Astrocyte of the spinal cord (primary cell): ENCODE measurements at regions not wholly inside any gene's neighbourhood (a gene's known extent, or its start where the extent isn't known, plus 50 kb on each side); places are given as distances from the start of the nearest gene placed in this dataset.
"Not testable (repeated sequence)": the region's sequence is repeated elsewhere in the genome, so short reads cannot be mapped to it uniquely, and the experiment has no call there.

ENCODE experiments used
- DNase-seq: peaks from one replicate; pipeline ENCODE4 v3.0.0; 2011; ENCODE audit warnings: low read depth, low spot score
- H3K4me3 ChIP-seq: 2 replicates; pipeline ENCODE4 v1.5.1; 2011; ENCODE audit warnings: low read depth, mild to moderate bottlenecking, low read length, moderate library complexity
- in situ Hi-C: cut with HindIII; loops from 2 replicates; pipeline ENCODE4 v1.10.0; 2017; ENCODE audit warnings: low sequenced_read_pairs
- TF ChIP-seq, protein P1 (sequence below): IDR thresholded peaks from 2 replicates; pipeline ENCODE4 v1.5.1; 2012; ENCODE audit warnings: low read depth, mild to moderate bottlenecking, low read length, inconsistent platforms

DNA sequence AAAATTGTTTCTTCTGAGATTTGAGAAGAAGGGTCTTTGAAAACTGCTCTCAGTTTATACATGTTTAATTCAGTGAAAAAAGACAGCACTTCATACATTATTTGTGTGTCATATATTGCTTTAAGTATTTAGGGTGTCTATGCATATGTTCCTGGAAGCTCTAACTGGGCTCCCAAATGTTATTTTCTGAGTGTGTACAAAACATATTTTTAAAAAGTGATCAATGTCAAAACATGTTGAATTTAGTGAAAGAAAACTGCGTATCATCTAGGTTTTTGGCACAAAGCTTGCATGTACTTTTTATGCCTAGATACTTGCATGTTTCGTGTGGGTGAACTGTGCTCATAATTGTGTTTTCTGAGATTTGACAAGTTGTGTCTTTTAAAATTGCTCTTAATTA is 81.6 kb downstream of the ASCL4 start:
- no peak overlapping the region for H3K4me3 ChIP-seq
- TF ChIP-seq, protein P1, sequence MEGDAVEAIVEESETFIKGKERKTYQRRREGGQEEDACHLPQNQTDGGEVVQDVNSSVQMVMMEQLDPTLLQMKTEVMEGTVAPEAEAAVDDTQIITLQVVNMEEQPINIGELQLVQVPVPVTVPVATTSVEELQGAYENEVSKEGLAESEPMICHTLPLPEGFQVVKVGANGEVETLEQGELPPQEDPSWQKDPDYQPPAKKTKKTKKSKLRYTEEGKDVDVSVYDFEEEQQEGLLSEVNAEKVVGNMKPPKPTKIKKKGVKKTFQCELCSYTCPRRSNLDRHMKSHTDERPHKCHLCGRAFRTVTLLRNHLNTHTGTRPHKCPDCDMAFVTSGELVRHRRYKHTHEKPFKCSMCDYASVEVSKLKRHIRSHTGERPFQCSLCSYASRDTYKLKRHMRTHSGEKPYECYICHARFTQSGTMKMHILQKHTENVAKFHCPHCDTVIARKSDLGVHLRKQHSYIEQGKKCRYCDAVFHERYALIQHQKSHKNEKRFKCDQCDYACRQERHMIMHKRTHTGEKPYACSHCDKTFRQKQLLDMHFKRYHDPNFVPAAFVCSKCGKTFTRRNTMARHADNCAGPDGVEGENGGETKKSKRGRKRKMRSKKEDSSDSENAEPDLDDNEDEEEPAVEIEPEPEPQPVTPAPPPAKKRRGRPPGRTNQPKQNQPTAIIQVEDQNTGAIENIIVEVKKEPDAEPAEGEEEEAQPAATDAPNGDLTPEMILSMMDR: no peak
- no peak for DNase-seq
- in situ Hi-C loops: no loop called here

DNA sequence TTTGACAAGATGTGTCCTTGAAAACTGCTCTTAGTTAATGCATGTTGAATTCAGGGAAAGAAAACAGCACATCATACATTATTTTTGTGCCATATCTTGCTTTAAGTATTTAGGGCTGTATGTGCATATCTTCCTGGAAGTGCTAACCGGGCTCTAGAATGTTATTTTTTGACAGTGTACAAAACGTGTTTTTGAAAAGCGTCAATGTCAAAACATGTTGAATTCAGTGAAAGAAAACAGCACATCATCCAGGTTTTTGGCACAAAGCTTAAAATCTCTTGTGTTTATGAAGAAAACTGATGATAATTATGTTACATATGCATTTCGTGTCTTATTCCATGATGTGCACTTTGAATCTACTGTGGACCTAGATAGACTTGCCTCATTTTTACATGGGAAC is 82.7 kb downstream of the ASCL4 start:
- DNase-seq: no peak
- in situ Hi-C loops: no loop called here
- TF ChIP-seq, protein P1: no peak
- H3K4me3 ChIP-seq: no peak overlapping the region

GRCh38 chr12:107859367-107859766 is 84.9 kb downstream of the ASCL4 start:
- in situ Hi-C loops: no loop called here
- H3K4me3 ChIP-seq: no peak overlapping the region
- no peak for DNase-seq
- TF ChIP-seq, protein P1: no peak

GRCh38 chr12:107864235-107864634 is 89.7 kb downstream of the ASCL4 start:
- in situ Hi-C loops: no loop called here
- H3K4me3 ChIP-seq: no peak overlapping the region
- DNase-seq: no peak
- TF ChIP-seq, protein P1: no peak

DNA sequence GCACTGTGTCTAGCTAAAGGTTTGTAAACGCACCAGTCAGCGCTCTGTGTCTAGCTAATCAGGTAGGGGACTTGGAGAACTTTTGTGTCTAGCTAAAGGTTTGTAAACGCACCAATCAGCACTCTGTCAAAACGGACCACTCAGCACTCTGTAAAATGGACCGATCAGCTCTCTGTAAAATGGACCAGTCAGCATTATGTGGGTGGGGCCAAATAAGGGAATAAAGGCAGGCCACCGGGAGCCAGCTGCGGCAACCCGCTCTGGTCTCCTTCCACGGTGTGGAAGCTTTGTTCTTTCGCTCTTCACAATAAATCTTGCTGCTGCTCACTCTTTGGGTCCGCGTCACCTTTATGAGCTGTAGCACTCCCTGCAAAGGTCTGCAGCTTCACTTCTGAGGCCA is 90.2 kb downstream of the ASCL4 start:
- DNase-seq, H3K4me3 ChIP-seq, in situ Hi-C loops: not testable (repeated sequence)

GRCh38 chr12:107873223-107873622 is 98.7 kb downstream of the ASCL4 start:
- no peak overlapping the region for H3K4me3 ChIP-seq
- in situ Hi-C loops: no loop called here
- no peak for DNase-seq
- TF ChIP-seq, protein P1: no peak

GRCh38 chr12:107875786-107876185 is 101.3 kb downstream of the ASCL4 start:
- DNase-seq: no peak
- no peak overlapping the region for H3K4me3 ChIP-seq
- TF ChIP-seq, protein P1: no peak
- in situ Hi-C loops: no loop called here
